Fibroblast of villous mesenchyme (primary cell): ENCODE measurements at regions not wholly inside any gene's neighbourhood (a gene's known extent, or its start where the extent isn't known, plus 50 kb on each side); places are given as distances from the start of the nearest gene placed in this dataset.

Source experiments
- DNase-seq: peaks from one replicate; pipeline ENCODE4 v3.0.0-alpha.2; 2010; ENCODE audit warnings: low read depth
- H3K4me3 ChIP-seq: 2 replicates; pipeline ENCODE4 v1.5.1; 2011; ENCODE audit warnings: low read depth, mild to moderate bottlenecking, low read length
- CTCF ChIP-seq: IDR thresholded peaks from 2 replicates; pipeline ENCODE4 v1.5.1; 2012; ENCODE audit warnings: low read depth, mild to moderate bottlenecking, low read length; ENCODE audit not compliant: insufficient read depth

- DNase-seq = no peak
- no peak for TF ChIP-seq CTCF
- no peak overlapping the region for H3K4me3 ChIP-seq
These were observed 334.9 kb upstream of the ID4 start for GRCh38 chr6:19502301-19502700.

- H3K4me3 ChIP-seq = no peak overlapping the region
- TF ChIP-seq CTCF = no peak
- DNase-seq = no peak
These were observed 321.2 kb upstream of the ID4 start for GRCh38 chr6:19515939-19516338.

GRCh38 chr6:19519941-19520340, 317.2 kb upstream of the ID4 start:
- TF ChIP-seq CTCF = no peak
- DNase-seq = no peak
- no peak overlapping the region for H3K4me3 ChIP-seq

GRCh38 chr6:19524366-19525186, 312.6 kb upstream of the ID4 start:
- no peak overlapping the region for H3K4me3 ChIP-seq
- TF ChIP-seq CTCF = no peak
- DNase-seq = no peak

GRCh38 chr6:19525673-19526072, 311.5 kb upstream of the ID4 start:
- H3K4me3 ChIP-seq = no peak overlapping the region
- no peak for DNase-seq
- TF ChIP-seq CTCF = no peak

- DNase-seq = no peak
- H3K4me3 ChIP-seq = no peak overlapping the region
- no peak for TF ChIP-seq CTCF
These were observed 307.0 kb upstream of the ID4 start for GRCh38 chr6:19530188-19530587.

GRCh38 chr6:19535351-19535750, 301.8 kb upstream of the ID4 start:
- H3K4me3 ChIP-seq = no peak overlapping the region
- no peak for TF ChIP-seq CTCF
- no peak for DNase-seq
